Muscle of back (tissue), 3 donors: ENCODE measurements at regions not wholly inside any gene's neighbourhood (a gene's known extent, or its start where the extent isn't known, plus 50 kb on each side); places are given as distances from the start of the nearest gene placed in this dataset.
"Not testable (repeated sequence)": the region's sequence is repeated elsewhere in the genome, so short reads cannot be mapped to it uniquely, and the experiment has no call there.

Source experiments
- DNase-seq, 3 donors: peaks; one replicate each; pipeline versions ENCODE4 v3.0.0 to v3.0.0-alpha.2; 2013

- no peak for DNase-seq
These were observed 479.6 kb downstream of the CNTN3 start for GRCh38 chr3:74134831-74135230.

- not testable (repeated sequence) for DNase-seq
These were observed 482.7 kb downstream of the CNTN3 start for GRCh38 chr3:74131546-74132328.

DNA sequence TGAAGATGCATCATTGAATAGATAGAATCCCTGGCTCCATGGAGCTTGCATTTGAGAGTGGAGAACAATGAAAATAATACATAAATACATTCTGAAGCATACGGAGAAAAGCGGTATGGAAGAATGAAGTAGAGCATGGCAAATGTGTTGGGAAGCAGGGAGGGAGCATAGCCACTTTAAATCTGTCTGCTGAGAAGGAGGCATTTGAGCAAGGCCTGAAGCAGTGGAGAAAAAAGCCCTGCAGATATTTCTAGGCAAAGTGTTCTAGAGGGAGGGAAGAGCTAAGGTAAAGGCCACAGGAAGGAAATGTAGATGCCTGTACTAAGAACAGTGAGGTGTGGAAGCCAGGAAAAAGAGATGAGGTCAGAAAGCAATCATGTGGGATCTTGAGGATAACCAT lies 484.8 kb downstream of the CNTN3 start:
- no peak for DNase-seq

DNA sequence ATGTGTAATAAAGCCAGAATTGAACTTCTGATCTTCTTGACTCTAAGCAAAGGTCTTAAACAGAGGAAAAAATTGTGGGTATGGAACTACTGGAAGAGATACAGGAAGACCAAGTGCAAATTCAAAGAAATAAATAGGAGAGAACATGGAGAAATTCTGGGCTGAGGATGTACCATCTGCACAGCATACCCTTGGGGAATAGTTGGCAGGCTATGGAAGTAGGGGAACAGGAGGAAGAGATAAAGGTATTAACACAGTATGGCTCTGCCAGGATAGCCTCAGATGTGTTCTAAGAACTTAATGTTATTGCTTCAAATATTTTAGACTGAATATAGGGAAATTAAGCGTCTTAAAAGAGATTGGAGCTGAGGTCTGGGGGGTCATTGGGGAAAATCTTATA lies 485.4 kb downstream of the CNTN3 start:
- no peak for DNase-seq

DNA sequence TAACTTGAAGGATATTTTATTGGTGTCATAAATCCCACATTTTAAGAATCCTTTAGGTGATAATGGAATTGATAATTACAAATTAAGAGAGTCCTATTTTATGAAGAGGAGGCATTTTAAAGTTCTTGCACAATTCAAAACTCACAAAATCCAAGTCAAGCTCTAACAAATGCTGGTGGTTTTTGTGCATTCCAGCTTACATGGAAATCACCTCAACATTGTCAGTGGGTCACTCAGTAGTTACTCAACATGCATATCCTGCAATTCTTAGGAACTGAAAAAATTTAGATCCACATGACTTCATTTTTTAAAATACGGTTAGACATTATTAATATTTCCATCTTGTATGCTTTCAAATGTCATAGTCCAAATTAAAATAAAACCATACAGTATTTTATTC lies 487.2 kb downstream of the CNTN3 start:
- DNase-seq: no peak

GRCh38 chr3:74124782-74125181 lies 489.7 kb downstream of the CNTN3 start:
- peak in 2 of 3 donors; percentile 18 to 34 for DNase-seq

DNA sequence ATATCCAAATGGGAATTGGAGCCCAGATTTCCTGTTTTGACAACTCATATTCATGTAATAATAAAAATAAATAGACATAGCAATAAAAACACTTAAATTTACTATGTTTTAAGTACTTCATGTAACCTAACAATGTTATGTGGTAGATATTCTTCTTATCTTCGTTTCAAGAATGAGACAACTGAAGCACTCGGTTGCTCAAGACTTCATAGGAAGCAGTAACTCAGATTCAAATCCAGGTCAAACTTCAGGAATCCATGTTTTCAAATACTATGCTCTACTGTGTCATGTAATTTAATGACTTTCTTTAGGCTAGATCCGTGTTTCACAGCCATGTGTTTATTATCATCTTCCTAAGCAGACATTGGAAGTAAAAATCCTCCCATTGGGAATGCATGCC lies 492.2 kb downstream of the CNTN3 start:
- DNase-seq: no peak

- DNase-seq: no peak
These were observed 492.7 kb downstream of the CNTN3 start for GRCh38 chr3:74121761-74122160.

GRCh38 chr3:74119221-74119620 lies 494.5 kb upstream of the PDZRN3 start:
- DNase-seq: no peak

DNA sequence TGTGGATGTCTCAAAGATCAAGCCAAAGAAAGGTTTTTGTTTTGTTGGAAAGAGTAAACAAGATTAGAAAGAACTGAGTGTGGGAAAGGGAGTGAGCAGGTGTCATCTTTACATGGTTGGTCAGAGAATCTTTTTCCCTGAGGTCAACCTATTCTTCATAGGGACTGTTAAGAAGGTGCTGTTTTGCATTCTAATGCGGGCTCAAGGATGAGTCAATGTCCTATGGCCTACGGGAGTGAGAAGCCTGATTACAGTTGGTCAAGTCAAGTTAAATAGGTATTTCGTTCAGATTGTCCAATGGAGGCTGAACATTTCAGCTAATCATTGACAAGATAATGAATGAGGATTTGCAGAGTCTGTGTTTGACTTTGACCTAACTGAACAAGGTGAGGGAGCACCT lies 491.2 kb upstream of the PDZRN3 start:
- DNase-seq: no peak

- DNase-seq: peak in 1 of 3 donors; percentile 26
These were observed 482.7 kb upstream of the PDZRN3 start for GRCh38 chr3:74107451-74107850.

GRCh38 chr3:74106925-74107324 lies 482.2 kb upstream of the PDZRN3 start:
- DNase-seq: peak in 2 of 3 donors; percentile 14 to 28

DNA sequence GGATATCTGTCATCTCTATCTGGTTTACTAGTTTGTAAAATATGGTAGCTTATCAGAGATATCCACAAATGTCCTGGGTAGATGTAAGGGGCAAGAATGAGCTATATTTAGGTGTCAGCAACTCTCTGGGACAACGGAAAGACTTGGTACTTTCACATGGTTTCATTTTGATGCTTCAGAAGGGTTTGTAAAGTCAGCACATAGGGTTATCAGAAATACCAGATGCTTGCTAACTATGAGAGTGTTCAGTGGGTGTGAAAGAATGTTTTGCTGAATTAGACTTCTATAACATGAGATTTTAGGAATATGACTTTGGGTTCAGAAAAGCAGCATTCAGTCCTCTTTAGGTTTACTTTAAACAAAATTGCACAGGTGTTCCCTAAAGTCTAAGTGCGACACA lies 466.5 kb upstream of the PDZRN3 start:
- DNase-seq: no peak

GRCh38 chr3:74089814-74090213 lies 465.1 kb upstream of the PDZRN3 start:
- peak in 1 of 3 donors; percentile 67 for DNase-seq

DNA sequence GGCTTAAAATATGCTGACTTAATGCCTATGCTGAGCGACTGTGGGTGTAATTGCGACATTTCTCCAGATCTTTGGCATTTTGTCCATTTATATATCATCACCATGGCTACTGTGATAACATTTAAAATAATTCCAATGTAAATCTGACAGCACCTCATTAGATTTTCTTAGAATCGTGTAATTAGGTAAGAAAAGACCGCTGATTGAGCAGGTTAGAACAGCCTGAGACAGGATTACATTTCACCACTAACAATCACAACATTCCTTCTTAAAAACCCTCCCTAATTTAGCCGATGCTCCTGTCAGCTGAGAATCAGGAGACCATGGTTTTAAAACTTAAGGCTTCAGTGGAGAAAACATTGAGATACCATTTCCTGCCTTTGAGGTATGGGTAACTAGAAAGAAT lies 455.3 kb upstream of the PDZRN3 start:
- peak; percentile 16 to 65 (median 33) for DNase-seq

- DNase-seq: no peak
These were observed 450.5 kb upstream of the PDZRN3 start for GRCh38 chr3:74075241-74075640.

DNA sequence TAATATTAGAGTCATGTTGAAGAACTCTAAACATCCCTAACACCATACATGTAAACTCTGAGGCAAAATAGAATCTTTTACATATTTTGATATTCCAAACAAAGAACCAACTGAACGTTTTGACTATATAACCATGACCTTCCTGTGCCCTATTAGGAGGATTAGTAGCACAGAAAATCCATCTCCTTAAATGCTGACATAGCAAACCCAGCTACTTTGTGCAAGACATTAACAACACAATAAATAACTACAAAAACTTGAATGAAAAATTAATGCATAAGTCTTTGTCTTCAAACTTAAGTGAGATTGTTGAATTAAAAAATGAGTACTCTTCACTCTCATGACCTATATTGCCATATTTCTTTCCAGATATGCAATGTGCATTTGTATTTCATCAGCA lies 450.0 kb upstream of the PDZRN3 start:
- no peak for DNase-seq

DNA sequence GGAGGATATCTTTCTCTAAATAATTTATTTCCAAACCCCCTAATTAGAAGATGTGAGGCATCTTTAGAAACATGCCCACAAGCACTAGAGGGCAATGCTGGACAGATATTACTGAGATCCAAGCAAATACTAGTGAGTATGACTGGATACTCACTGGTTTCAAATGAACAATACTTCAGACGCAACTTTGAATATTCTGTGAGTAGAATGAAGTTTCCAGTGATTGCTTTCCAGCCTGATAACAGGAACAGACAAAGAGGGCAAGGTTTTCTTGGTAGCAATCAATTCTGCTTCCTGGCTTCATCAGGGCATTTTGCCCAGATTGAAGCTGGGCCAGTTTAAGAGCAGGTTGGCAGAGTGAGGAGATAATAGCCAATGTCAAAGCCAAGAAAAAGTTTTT lies 442.6 kb upstream of the PDZRN3 start:
- peak in 2 of 3 donors; percentile 6 to 19 for DNase-seq

DNA sequence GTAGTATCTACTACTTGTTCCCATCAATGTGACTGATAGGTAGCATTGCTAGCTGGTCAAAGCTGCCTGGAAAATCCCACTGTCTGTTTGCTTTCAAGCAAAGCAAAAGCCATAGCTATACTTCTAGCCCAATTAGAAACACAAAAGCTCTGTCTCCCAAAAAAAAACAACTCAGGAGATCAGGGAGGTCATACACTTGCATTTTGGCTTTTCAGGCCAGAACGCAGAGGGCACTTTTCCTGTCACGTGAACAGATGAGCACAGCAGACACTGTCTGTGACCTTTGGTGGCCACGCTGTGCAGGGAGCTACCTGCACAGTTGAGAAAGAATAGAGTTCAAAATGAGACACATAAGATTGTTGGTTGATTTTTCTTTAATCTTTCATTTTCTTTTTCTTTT lies 441.7 kb upstream of the PDZRN3 start:
- DNase-seq: no peak

- peak in 1 of 3 donors; percentile 48 for DNase-seq
These were observed 435.3 kb upstream of the PDZRN3 start for GRCh38 chr3:74059923-74060600.

GRCh38 chr3:74059301-74059922 lies 434.7 kb upstream of the PDZRN3 start:
- DNase-seq: peak in 1 of 3 donors; percentile 26

GRCh38 chr3:74057169-74057568 lies 432.4 kb upstream of the PDZRN3 start:
- DNase-seq: no peak

DNA sequence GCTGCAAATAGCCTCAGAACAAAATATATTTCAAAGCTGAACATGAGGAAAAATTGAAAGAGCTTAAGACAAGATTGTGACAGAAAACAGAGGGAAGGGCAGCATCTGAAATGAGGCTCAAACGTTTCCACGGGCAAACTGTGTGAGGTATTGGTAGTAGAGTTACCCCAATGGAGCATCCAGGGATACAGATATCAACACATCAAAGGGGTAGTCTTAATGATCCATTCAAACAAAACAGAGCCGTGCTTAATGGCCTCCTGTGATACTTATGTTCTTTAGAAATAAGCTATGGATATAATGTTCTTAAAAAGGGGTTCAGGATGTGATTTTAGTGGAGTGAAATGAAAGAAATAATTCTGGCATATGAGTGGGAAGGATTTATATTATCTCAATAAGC lies 430.3 kb upstream of the PDZRN3 start:
- no peak for DNase-seq
